GM23338 (cell line): ENCODE measurements at regions not wholly inside any gene's neighbourhood (a gene's known extent, or its start where the extent isn't known, plus 50 kb on each side); places are given as distances from the start of the nearest gene placed in this dataset.

Source experiments
- ATAC-seq: fragments of 200-7000 bp; cut with Tn5 transposase; 3 replicates; pipeline ENCODE4 v1.9.1; 2020
- DNase-seq: peaks from one replicate; pipeline ENCODE4 v3.0.0-alpha.2; 2015; ENCODE audit warnings: low spot score
- H2AFZ ChIP-seq: fragments of 200-600 bp; sonication (generic); 2 replicates; pipeline ENCODE4 v1.8.0; 2016; ENCODE audit warnings: antibody characterized with exemption, mild to moderate bottlenecking, moderate library complexity
- H3F3A ChIP-seq: fragments of 200-600 bp; sonication (generic); replicated peaks from 2 replicates; pipeline ENCODE4 v1.8.0; 2017; ENCODE audit warnings: antibody characterized with exemption, mixed run types, low read depth
- H3K27ac ChIP-seq: fragments of 200-600 bp; sonication (generic); 2 replicates; pipeline ENCODE4 v1.6.1; 2016; ENCODE audit warnings: low read depth
- H3K27me3 ChIP-seq: fragments of 200-600 bp; sonication (generic); 2 replicates; pipeline ENCODE4 v1.8.0; 2016; ENCODE audit warnings: mild to moderate bottlenecking, mixed run types, moderate library complexity; ENCODE audit not compliant: insufficient read depth
- H3K36me3 ChIP-seq: fragments of 200-600 bp; sonication (generic); 2 replicates; pipeline ENCODE4 v1.8.0; 2016; ENCODE audit warnings: mild to moderate bottlenecking; ENCODE audit not compliant: insufficient read depth
- H3K4me1 ChIP-seq: fragments of 200-600 bp; sonication (generic); 2 replicates; pipeline ENCODE4 v1.8.0; 2016; ENCODE audit warnings: mild to moderate bottlenecking, moderate library complexity; ENCODE audit not compliant: insufficient read depth
- H3K4me2 ChIP-seq: fragments of 200-600 bp; sonication (generic); 2 replicates; pipeline ENCODE4 v1.7.1; 2017; ENCODE audit warnings: mixed run types
- H3K4me3 ChIP-seq: fragments of 200-600 bp; sonication (generic); 2 replicates; pipeline ENCODE4 v1.6.1; 2016; ENCODE audit warnings: mixed run types
- H3K79me2 ChIP-seq: fragments of 200-600 bp; sonication (generic); replicated peaks from 2 replicates; pipeline ENCODE4 v1.8.0; 2017; ENCODE audit warnings: mild to moderate bottlenecking; ENCODE audit not compliant: insufficient read depth
- H3K9me2 ChIP-seq: fragments of 200-600 bp; sonication (generic); 2 replicates; pipeline ENCODE4 v1.8.0; 2017; ENCODE audit not compliant: insufficient read depth
- H4K20me1 ChIP-seq: fragments of 200-600 bp; sonication (generic); replicated peaks from 2 replicates; pipeline ENCODE4 v1.8.0; 2017; ENCODE audit warnings: mild to moderate bottlenecking; ENCODE audit not compliant: insufficient read depth
- H3K27ac Mint-ChIP-seq: 2 replicates; pipeline ENCODE4 v1.8.0; 2020; ENCODE audit warnings: inconsistent platforms, mild to moderate bottlenecking, moderate library complexity, mixed read lengths
- H3K27me3 Mint-ChIP-seq: 3 replicates; pipeline ENCODE4 v1.8.0; 2022; ENCODE audit warnings: low read depth, mild to moderate bottlenecking, moderate library complexity, mixed read lengths, inconsistent platforms; ENCODE audit not compliant: insufficient read depth, poor library complexity
- H3K36me3 Mint-ChIP-seq: 3 replicates; pipeline ENCODE4 v1.8.0; 2021; ENCODE audit warnings: low read depth, mild to moderate bottlenecking, inconsistent platforms, moderate library complexity, mixed read lengths
- H3K4me1 Mint-ChIP-seq: 3 replicates; pipeline ENCODE4 v1.8.0; 2020; ENCODE audit warnings: mild to moderate bottlenecking, inconsistent platforms, mixed read lengths
- H3K4me3 Mint-ChIP-seq: 3 replicates; pipeline ENCODE4 v1.8.0; 2021; ENCODE audit warnings: moderate library complexity, mild to moderate bottlenecking, inconsistent platforms, mixed read lengths
- H3K9me3 Mint-ChIP-seq: 3 replicates; pipeline ENCODE4 v1.8.0; 2020; ENCODE audit warnings: moderate library complexity, mild to moderate bottlenecking, inconsistent platforms, mixed read lengths
- CREB1 ChIP-seq: fragments of 250-450 bp; sonication (Bioruptor Pico); IDR thresholded peaks from 2 replicates; pipeline ENCODE4 v1.5.0; 2020; ENCODE audit warnings: low read depth, mild to moderate bottlenecking, moderate library complexity
- EZH2phosphoT487 ChIP-seq: fragments of 200-600 bp; sonication (generic); IDR thresholded peaks from one replicate; pipeline ENCODE4 v1.8.1; 2018; ENCODE audit warnings: antibody characterized with exemption; ENCODE audit not compliant: unreplicated experiment
- JUNB ChIP-seq: IDR thresholded peaks from one replicate; pipeline ENCODE4 v1.6.1; 2016; ENCODE audit warnings: antibody characterized with exemption; ENCODE audit not compliant: unreplicated experiment
- NANOG ChIP-seq: IDR thresholded peaks from 2 replicates; pipeline ENCODE4 v1.6.1; 2016; ENCODE audit warnings: antibody characterized with exemption, borderline replicate concordance
- REST ChIP-seq: IDR thresholded peaks from one replicate; pipeline ENCODE4 v1.6.1; 2018; ENCODE audit warnings: antibody characterized with exemption; ENCODE audit not compliant: unreplicated experiment
- STAT1 ChIP-seq: IDR thresholded peaks from one replicate; pipeline ENCODE4 v1.6.1; 2016; ENCODE audit warnings: antibody characterized with exemption; ENCODE audit not compliant: unreplicated experiment
- ZNF114 ChIP-seq: fragments of 250-450 bp; sonication (Bioruptor Pico); IDR thresholded peaks from 2 replicates; pipeline ENCODE4 v1.5.0; 2020; ENCODE audit warnings: mild to moderate bottlenecking, moderate library complexity
- ZNF331 ChIP-seq: fragments of 250-450 bp; sonication (Bioruptor Pico); IDR thresholded peaks from 2 replicates; pipeline ENCODE4 v1.5.0; 2020; ENCODE audit warnings: low read depth, mild to moderate bottlenecking, moderate library complexity
- ZNF462 ChIP-seq: fragments of 250-450 bp; sonication (Bioruptor Pico); IDR thresholded peaks from 2 replicates; pipeline ENCODE4 v1.5.0; 2020; ENCODE audit warnings: mild to moderate bottlenecking, moderate library complexity
- TF ChIP-seq, protein P1 (sequence below): IDR thresholded peaks from 2 replicates; pipeline ENCODE4 v1.6.1; 2016; ENCODE audit warnings: antibody characterized with exemption
- TF ChIP-seq, protein P2 (sequence below), 2 experiments: fragments of 200-600 bp in 1 of 2; sonication (generic) in 1 of 2; conservative IDR thresholded peaks; 2 replicates each; pipeline versions ENCODE4 v1.5.1 to v1.6.1; 2016 to 2017; ENCODE audit warnings: antibody characterized with exemption in 2 of 2, low read depth in 2 of 2, mild to moderate bottlenecking in 2 of 2, moderate library complexity in 1 of 2

- TF ChIP-seq ZNF462 (CRISPR knock-in tag) = no peak
These were observed 172.4 kb downstream of the THBS2 start (continued) for GRCh38 chr6:169081248-169081647.

- no peaks in the 10 kb centered on the region for H3K36me3 ChIP-seq
- Mint-ChIP-seq H3K9me3 (no peaks in the 10 kb centered on the region; the same call in 2 of the 3 replicates), H3K4me3 (no peak overlapping the region), H3K27me3 (peaks cover 4% of the 10 kb centered on the region), H3K4me1 (no peaks in the 10 kb centered on the region; the same call in 1 of the 3 replicates), H3K27ac (no peak overlapping the region), H3K36me3 (no peaks in the 10 kb centered on the region)
- no peaks in the 10 kb centered on the region for H4K20me1 ChIP-seq
- H3K4me3 ChIP-seq = no peak overlapping the region
- no peak for ATAC-seq
- no peaks in the 10 kb centered on the region for H3K4me1 ChIP-seq
- H3K79me2 ChIP-seq = no peaks in the 10 kb centered on the region
- H2AFZ ChIP-seq = no peak overlapping the region
- no peaks in the 10 kb centered on the region for H3K27me3 ChIP-seq
- no peaks in the 10 kb centered on the region for H3F3A ChIP-seq
- no peaks in the 10 kb centered on the region for H3K9me2 ChIP-seq
- no peak overlapping the region for H3K27ac ChIP-seq
- H3K4me2 ChIP-seq = no peak overlapping the region
- DNase-seq = no peak
- TF ChIP-seq STAT1 = no peak
- TF ChIP-seq, protein P1, sequence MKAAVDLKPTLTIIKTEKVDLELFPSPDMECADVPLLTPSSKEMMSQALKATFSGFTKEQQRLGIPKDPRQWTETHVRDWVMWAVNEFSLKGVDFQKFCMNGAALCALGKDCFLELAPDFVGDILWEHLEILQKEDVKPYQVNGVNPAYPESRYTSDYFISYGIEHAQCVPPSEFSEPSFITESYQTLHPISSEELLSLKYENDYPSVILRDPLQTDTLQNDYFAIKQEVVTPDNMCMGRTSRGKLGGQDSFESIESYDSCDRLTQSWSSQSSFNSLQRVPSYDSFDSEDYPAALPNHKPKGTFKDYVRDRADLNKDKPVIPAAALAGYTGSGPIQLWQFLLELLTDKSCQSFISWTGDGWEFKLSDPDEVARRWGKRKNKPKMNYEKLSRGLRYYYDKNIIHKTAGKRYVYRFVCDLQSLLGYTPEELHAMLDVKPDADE = no peak
- no peak for TF ChIP-seq EZH2phosphoT487
- no peak for TF ChIP-seq JUNB
- TF ChIP-seq, protein P2, sequence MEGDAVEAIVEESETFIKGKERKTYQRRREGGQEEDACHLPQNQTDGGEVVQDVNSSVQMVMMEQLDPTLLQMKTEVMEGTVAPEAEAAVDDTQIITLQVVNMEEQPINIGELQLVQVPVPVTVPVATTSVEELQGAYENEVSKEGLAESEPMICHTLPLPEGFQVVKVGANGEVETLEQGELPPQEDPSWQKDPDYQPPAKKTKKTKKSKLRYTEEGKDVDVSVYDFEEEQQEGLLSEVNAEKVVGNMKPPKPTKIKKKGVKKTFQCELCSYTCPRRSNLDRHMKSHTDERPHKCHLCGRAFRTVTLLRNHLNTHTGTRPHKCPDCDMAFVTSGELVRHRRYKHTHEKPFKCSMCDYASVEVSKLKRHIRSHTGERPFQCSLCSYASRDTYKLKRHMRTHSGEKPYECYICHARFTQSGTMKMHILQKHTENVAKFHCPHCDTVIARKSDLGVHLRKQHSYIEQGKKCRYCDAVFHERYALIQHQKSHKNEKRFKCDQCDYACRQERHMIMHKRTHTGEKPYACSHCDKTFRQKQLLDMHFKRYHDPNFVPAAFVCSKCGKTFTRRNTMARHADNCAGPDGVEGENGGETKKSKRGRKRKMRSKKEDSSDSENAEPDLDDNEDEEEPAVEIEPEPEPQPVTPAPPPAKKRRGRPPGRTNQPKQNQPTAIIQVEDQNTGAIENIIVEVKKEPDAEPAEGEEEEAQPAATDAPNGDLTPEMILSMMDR (conservative IDR thresholded peaks at IDR 0.05; ENCODE audit: low read depth in 2 of 2) = no peak
- TF ChIP-seq ZNF114 (CRISPR knock-in tag) = no peak
- TF ChIP-seq REST = no peak
- no peak for TF ChIP-seq NANOG
- TF ChIP-seq CREB1 (CRISPR knock-in tag) = no peak
- TF ChIP-seq ZNF331 (CRISPR knock-in tag) = no peak
These were observed 174.0 kb downstream of the THBS2 start for GRCh38 chr6:169079650-169080049.
